Type B pancreatic cell (in vitro differentiated cells): ENCODE measurements at regions not wholly inside any gene's neighbourhood (a gene's known extent, or its start where the extent isn't known, plus 50 kb on each side); places are given as distances from the start of the nearest gene placed in this dataset.

Experiments used
- DNase-seq: peaks from one replicate; pipeline ENCODE4 v3.0.0; 2021; ENCODE audit warnings: mixed read lengths; ENCODE audit not compliant: unreplicated experiment; ENCODE audit errors: extremely low spot score
- H3K27ac Mint-ChIP-seq: 2 replicates; pipeline ENCODE4 v1.8.0; 2021; ENCODE audit warnings: mild to moderate bottlenecking, mixed read lengths
- H3K27me3 Mint-ChIP-seq: 2 replicates; pipeline ENCODE4 v1.8.0; 2021; ENCODE audit warnings: mixed read lengths
- H3K36me3 Mint-ChIP-seq: 2 replicates; pipeline ENCODE4 v1.8.0; 2021; ENCODE audit warnings: mixed read lengths
- H3K4me1 Mint-ChIP-seq: one replicate; pipeline ENCODE4 v1.8.0; 2021; ENCODE audit warnings: mixed read lengths; ENCODE audit not compliant: unreplicated experiment
- H3K4me3 Mint-ChIP-seq: 2 replicates; pipeline ENCODE4 v1.8.0; 2021; ENCODE audit warnings: mild to moderate bottlenecking, mixed read lengths
- H3K9me3 Mint-ChIP-seq: 2 replicates; pipeline ENCODE4 v1.8.0; 2021; ENCODE audit warnings: mixed read lengths
- TF ChIP-seq, protein P1 (sequence below): fragments of 200-600 bp; sonication (generic); conservative IDR thresholded peaks from 2 replicates; pipeline ENCODE4 v1.5.0; 2021; ENCODE audit warnings: antibody characterized with exemption, mild to moderate bottlenecking

DNA sequence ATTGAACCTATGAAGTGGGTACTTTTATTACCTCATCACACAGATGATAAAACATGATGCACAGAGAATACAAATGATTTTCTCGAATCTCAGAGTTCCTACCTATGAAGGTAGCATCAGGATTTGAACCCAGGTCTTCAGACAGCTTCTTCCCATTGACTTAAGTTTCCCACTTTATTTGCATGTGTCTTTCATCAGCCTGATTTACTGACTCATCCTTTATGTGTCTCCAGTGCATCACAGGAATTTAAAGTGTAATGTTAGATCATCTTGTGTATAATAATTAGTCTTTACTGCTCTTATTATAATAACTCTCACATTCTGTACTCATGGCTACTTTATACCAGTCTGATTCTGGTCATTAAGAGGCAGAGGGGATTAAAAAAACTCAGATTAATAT, 449.4 kb upstream of the SUCLG2 start:
- no peaks in the 10 kb centered on the region for H3K36me3 Mint-ChIP-seq
- H3K9me3 Mint-ChIP-seq, result peaks cover 10% of the 10 kb centered on the region
- no peaks in the 10 kb centered on the region for H3K27me3 Mint-ChIP-seq
- no peak overlapping the region for H3K27ac Mint-ChIP-seq
- no peaks in the 10 kb centered on the region for H3K4me1 Mint-ChIP-seq
- TF ChIP-seq, protein P1, sequence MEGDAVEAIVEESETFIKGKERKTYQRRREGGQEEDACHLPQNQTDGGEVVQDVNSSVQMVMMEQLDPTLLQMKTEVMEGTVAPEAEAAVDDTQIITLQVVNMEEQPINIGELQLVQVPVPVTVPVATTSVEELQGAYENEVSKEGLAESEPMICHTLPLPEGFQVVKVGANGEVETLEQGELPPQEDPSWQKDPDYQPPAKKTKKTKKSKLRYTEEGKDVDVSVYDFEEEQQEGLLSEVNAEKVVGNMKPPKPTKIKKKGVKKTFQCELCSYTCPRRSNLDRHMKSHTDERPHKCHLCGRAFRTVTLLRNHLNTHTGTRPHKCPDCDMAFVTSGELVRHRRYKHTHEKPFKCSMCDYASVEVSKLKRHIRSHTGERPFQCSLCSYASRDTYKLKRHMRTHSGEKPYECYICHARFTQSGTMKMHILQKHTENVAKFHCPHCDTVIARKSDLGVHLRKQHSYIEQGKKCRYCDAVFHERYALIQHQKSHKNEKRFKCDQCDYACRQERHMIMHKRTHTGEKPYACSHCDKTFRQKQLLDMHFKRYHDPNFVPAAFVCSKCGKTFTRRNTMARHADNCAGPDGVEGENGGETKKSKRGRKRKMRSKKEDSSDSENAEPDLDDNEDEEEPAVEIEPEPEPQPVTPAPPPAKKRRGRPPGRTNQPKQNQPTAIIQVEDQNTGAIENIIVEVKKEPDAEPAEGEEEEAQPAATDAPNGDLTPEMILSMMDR, result no peak
- H3K4me3 Mint-ChIP-seq, result no peak overlapping the region
- no peak for DNase-seq

DNA sequence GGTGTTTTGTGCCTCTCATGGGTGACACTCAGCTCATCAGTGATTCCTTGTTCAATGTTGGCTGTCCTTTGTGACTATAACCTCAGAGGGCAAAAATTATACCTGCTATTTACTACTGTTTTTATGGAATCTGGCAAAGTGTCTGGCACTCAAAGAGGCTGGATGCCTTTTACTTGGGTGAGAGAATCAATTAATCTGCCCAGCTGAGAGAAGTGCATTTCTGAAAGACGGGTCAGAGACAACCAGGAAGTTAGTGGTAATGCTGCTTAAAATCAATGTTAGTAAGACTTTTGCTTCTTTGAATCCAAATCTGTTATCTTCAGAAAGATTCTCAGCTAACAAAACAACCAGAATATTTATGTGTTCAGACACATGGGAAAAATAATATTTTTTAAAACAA, 436.2 kb upstream of the SUCLG2 start:
- H3K27ac Mint-ChIP-seq, result no peak overlapping the region
- H3K4me1 Mint-ChIP-seq, result peaks cover 14% of the 10 kb centered on the region
- no peak overlapping the region for H3K4me3 Mint-ChIP-seq
- H3K27me3 Mint-ChIP-seq, result no peaks in the 10 kb centered on the region
- no peaks in the 10 kb centered on the region for H3K36me3 Mint-ChIP-seq
- DNase-seq, result no peak
- TF ChIP-seq, protein P1, result no peak
- H3K9me3 Mint-ChIP-seq, result no peaks in the 10 kb centered on the region

DNA sequence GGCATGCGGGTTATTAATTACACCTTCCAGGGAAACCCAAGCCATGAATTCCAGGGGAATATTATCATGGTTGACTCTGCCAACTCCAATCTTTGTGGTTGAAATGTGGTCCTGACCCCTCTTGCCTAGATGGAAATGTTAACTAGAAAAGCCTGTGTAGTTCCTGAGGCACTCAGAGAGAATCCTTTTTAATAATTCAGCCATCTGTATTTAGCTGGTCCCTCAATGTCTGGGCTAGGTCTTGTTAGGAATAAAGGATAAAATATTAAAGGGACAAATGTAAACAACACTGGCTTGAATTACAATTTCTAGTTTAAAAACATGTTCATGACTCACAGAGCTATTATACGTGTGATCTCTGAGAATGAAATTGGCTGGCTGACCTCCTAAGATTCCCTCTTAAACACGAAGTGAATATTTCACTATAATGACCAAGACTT, 435.2 kb upstream of the SUCLG2 start:
- Mint-ChIP-seq H3K4me3 (no peak overlapping the region), H3K36me3 (no peaks in the 10 kb centered on the region), H3K27me3 (no peaks in the 10 kb centered on the region), H3K4me1 (peaks cover 14% of the 10 kb centered on the region), H3K9me3 (no peaks in the 10 kb centered on the region), H3K27ac (no peak overlapping the region)
- DNase-seq, result no peak
- TF ChIP-seq, protein P1, result no peak

DNA sequence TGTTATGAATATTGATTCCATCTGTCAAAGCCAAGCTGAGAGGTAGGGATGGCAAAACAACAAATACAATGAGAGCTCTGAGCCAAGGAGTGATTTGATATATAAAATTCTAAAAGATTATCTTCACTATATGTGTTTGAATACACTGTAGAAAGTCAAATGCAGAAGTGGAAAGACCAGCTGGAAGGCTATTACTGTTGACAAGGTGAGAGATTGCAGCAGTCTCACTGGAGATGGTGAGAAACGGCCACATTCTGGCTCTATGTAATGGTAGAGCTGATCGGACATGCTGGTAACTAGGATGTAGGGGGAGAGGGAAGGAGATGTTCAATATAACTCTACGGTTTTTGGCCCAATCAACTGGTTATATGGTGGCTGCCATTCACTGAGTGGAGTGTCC, 434.2 kb upstream of the SUCLG2 start:
- Mint-ChIP-seq H3K4me3 (no peak overlapping the region), H3K4me1 (peaks cover 14% of the 10 kb centered on the region), H3K27me3 (no peaks in the 10 kb centered on the region), H3K27ac (no peak overlapping the region), H3K36me3 (no peaks in the 10 kb centered on the region), H3K9me3 (no peaks in the 10 kb centered on the region)
- TF ChIP-seq, protein P1, result no peak
- no peak for DNase-seq

DNA sequence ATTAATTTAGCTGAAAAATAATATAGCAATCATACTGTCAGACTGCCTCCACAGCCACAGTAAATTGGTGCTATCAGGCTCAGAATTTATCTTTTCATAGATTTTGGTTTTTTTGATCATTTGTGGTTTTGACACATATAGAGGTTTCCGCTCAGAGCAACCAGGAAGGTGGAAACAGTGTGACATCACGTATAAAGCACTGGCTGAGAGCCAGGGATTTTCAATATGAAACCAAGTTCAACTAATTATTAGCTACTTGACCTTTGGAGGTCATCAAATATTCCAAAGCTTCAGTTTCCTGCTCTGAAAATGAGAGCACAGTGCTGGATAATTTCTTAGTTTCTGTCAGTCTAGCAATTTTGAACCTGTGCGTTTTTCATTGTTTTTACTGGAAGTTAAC, 433.8 kb upstream of the SUCLG2 start:
- no peaks in the 10 kb centered on the region for H3K36me3 Mint-ChIP-seq
- H3K9me3 Mint-ChIP-seq, result no peaks in the 10 kb centered on the region
- no peaks in the 10 kb centered on the region for H3K27me3 Mint-ChIP-seq
- no peak overlapping the region for H3K4me3 Mint-ChIP-seq
- DNase-seq, result no peak
- H3K27ac Mint-ChIP-seq, result no peak overlapping the region
- peaks cover 14% of the 10 kb centered on the region for H3K4me1 Mint-ChIP-seq
- TF ChIP-seq, protein P1, result no peak

DNA sequence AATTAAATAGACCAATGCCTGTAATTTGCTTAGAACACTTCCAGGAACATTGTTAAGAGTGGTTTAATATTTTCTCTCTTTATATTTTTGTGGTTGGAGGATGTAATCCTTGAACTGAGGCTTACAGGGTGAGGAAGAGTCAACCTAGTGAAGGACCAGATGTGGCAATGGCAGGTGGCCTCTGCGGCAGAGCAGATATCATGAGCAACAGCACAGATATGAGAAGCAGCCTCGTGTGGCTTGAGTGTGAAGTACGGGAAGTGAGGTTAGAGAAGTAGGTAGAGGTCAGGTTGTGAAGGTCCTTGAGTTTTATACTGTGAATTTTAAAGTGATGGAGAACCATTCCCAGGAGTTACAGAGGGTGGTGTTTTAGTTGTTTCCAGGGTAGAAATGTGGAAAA, 417.6 kb upstream of the SUCLG2 start:
- Mint-ChIP-seq H3K4me1 (no peaks in the 10 kb centered on the region), H3K36me3 (no peaks in the 10 kb centered on the region), H3K9me3 (peaks cover 7% of the 10 kb centered on the region), H3K27me3 (peaks cover 2% of the 10 kb centered on the region), H3K27ac (no peak overlapping the region), H3K4me3 (no peak overlapping the region)
- no peak for DNase-seq
- TF ChIP-seq, protein P1, result no peak
